ENCODE measurements at regions not wholly inside any gene's neighbourhood (a gene's known extent, or its start where the extent isn't known, plus 50 kb on each side); places are given as distances from the start of the nearest gene placed in this dataset.

DNA sequence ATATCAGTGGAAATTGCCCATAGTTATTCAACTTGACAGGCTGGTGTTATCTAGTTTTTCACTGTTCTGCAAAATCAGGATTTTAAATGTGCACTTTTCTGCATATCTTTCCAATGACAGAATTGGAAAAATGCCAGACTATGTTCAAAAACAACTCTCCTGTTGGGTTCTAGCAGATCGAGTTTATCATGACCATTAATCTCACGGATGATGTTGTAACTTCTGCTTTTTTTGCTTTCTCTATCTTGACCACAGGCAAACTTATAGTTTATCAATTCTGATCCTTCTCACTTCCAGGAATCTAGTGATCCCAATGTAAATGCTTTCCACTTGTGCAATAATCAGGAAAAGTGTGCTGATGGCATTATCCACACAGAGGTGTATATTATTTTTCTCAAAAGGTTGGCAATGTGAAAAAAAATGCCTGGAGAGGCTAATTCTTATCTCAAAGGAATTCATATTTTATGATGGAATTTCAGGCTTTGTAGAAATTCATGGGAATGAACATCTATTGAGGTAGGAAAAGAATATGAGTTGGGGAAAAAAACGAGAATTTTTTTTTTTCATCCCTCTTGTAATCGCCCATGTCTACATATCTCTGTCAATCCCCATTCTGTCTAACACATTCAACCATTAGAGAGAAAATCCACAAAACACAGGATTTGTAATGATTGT, 73.6 kb upstream of the DAB2 start:
- BruUV-seq (replicated peaks): no TSS peak
- intact Hi-C loops (cut with micrococcal nuclease): no loop called here
- ChIA-PET CTCF (interaction anchor here (2.0 kb wide), 1 partner anchor 122 kb away, joined by 6 read pairs; no protein-coding TSS in a partner anchor), POLR2A (no interaction called here)
- no peaks in the 10 kb centered on the region for H3K9me3 Mint-ChIP-seq (ENCODE audit: unreplicated experiment)
- H3K36me3 Mint-ChIP-seq (ENCODE audit: insufficient read depth, unreplicated experiment): no peaks in the 10 kb centered on the region
- TF ChIP-seq, protein P1, sequence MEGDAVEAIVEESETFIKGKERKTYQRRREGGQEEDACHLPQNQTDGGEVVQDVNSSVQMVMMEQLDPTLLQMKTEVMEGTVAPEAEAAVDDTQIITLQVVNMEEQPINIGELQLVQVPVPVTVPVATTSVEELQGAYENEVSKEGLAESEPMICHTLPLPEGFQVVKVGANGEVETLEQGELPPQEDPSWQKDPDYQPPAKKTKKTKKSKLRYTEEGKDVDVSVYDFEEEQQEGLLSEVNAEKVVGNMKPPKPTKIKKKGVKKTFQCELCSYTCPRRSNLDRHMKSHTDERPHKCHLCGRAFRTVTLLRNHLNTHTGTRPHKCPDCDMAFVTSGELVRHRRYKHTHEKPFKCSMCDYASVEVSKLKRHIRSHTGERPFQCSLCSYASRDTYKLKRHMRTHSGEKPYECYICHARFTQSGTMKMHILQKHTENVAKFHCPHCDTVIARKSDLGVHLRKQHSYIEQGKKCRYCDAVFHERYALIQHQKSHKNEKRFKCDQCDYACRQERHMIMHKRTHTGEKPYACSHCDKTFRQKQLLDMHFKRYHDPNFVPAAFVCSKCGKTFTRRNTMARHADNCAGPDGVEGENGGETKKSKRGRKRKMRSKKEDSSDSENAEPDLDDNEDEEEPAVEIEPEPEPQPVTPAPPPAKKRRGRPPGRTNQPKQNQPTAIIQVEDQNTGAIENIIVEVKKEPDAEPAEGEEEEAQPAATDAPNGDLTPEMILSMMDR (IDR thresholded peaks at IDR 0.05; ENCODE audit: unreplicated experiment): no peak
- H3K27me3 Mint-ChIP-seq (ENCODE audit: insufficient read depth, unreplicated experiment): no peaks in the 10 kb centered on the region
- H3K4me3 Mint-ChIP-seq (ENCODE audit: unreplicated experiment): no peak overlapping the region
- peak; percentile 23 for DNase-seq (ENCODE audit: unreplicated experiment)
- peaks cover 20% of the 10 kb centered on the region for H3K4me1 Mint-ChIP-seq (ENCODE audit: insufficient read depth, unreplicated experiment)
- H3K27ac Mint-ChIP-seq (ENCODE audit: low read depth, unreplicated experiment): no peak overlapping the region

- Mint-ChIP-seq H3K4me1 (ENCODE audit: insufficient read depth, unreplicated experiment) (peaks cover 20% of the 10 kb centered on the region), H3K9me3 (ENCODE audit: unreplicated experiment) (no peaks in the 10 kb centered on the region), H3K27me3 (ENCODE audit: insufficient read depth, unreplicated experiment) (no peaks in the 10 kb centered on the region), H3K27ac (ENCODE audit: low read depth, unreplicated experiment) (no peak overlapping the region), H3K4me3 (ENCODE audit: unreplicated experiment) (no peak overlapping the region), H3K36me3 (ENCODE audit: insufficient read depth, unreplicated experiment) (no peaks in the 10 kb centered on the region)
- no TSS peak for BruUV-seq (replicated peaks)
- intact Hi-C loops (cut with micrococcal nuclease): no loop called here
- ChIA-PET POLR2A (interaction anchor here (0.8 kb wide), 1 partner anchor 12 kb away, joined by 3 read pairs; no protein-coding TSS in a partner anchor), CTCF (interaction anchor here (2.0 kb wide), 1 partner anchor 121 kb away, joined by 6 read pairs; no protein-coding TSS in a partner anchor)
- TF ChIP-seq, protein P1 (IDR thresholded peaks at IDR 0.05; ENCODE audit: unreplicated experiment): no peak
- no peak for DNase-seq (ENCODE audit: unreplicated experiment)
Measured at GRCh38 chr5:39497322-39497721, 72.5 kb upstream of the DAB2 start.

DNA sequence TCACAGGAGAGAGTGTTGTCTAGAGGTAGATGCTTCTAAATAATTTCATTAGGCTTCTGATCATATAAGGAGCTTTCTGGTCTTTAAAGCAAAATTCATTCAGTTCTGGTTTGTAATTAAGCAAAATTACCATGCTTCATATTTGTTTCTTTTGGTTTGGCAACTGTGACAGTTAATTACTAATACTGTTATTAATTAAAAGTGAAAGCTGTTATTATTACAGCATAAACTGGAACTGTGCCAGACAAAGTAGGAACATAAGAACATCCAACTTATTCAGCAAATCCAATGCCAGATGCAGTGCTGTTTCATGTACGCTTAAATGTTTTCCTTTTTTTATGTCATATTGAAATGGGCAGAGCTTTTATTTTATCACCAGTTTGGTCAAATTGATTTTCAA, 70.4 kb upstream of the DAB2 start:
- Mint-ChIP-seq H3K4me3 (ENCODE audit: unreplicated experiment) (no peak overlapping the region), H3K27me3 (ENCODE audit: insufficient read depth, unreplicated experiment) (no peaks in the 10 kb centered on the region), H3K9me3 (ENCODE audit: unreplicated experiment) (no peaks in the 10 kb centered on the region), H3K36me3 (ENCODE audit: insufficient read depth, unreplicated experiment) (no peaks in the 10 kb centered on the region), H3K27ac (ENCODE audit: low read depth, unreplicated experiment) (no peak overlapping the region), H3K4me1 (ENCODE audit: insufficient read depth, unreplicated experiment) (peaks cover 20% of the 10 kb centered on the region)
- DNase-seq (ENCODE audit: unreplicated experiment): no peak
- no TSS peak for BruUV-seq (replicated peaks)
- ChIA-PET POLR2A (interaction anchor here (0.7 kb wide), 1 partner anchor 8 kb away, joined by 6 read pairs; no protein-coding TSS in a partner anchor), CTCF (interaction anchor here (1.5 to 1.8 kb wide), 2 partner anchors 119 to 123 kb away, joined by 4 to 6 read pairs; no protein-coding TSS in a partner anchor)
- intact Hi-C loops (cut with micrococcal nuclease): no loop called here
- TF ChIP-seq, protein P1 (IDR thresholded peaks at IDR 0.05; ENCODE audit: unreplicated experiment): no peak

DNA sequence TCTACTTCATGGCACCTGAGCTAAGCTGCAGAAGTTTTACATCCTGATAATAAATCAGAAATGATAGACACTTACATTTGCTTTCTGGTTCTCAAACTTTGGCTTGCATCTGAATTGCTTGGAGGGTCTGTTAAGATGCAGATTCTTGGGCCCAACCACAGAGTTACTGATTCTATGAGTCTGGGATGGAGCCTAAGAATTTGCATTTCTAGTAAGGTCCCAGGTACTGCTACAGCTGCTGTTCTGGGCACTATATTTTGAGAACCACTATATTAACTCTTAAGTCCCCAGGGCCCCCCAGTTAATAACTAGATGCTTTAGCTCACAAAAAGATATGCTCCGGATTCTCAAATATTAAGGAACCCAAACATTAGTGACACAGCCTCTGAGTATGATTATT, 69.8 kb upstream of the DAB2 start:
- Mint-ChIP-seq H3K4me1 (ENCODE audit: insufficient read depth, unreplicated experiment) (peaks cover 17% of the 10 kb centered on the region), H3K9me3 (ENCODE audit: unreplicated experiment) (peaks cover 6% of the 10 kb centered on the region), H3K27me3 (ENCODE audit: insufficient read depth, unreplicated experiment) (no peaks in the 10 kb centered on the region), H3K4me3 (ENCODE audit: unreplicated experiment) (no peak overlapping the region), H3K36me3 (ENCODE audit: insufficient read depth, unreplicated experiment) (no peaks in the 10 kb centered on the region), H3K27ac (ENCODE audit: low read depth, unreplicated experiment) (no peak overlapping the region)
- no TSS peak for BruUV-seq (replicated peaks)
- intact Hi-C loops (cut with micrococcal nuclease): no loop called here
- TF ChIP-seq, protein P1 (IDR thresholded peaks at IDR 0.05; ENCODE audit: unreplicated experiment): no peak
- no peak for DNase-seq (ENCODE audit: unreplicated experiment)
- ChIA-PET POLR2A (no interaction called here), CTCF (interaction anchor here (0.5 to 1.8 kb wide), 3 partner anchors 25 to 122 kb away, joined by 4 to 7 read pairs (median 6); no protein-coding TSS in a partner anchor)

Measured in MCF 10A (cell line).